ENCODE measurements at regions not wholly inside any gene's neighbourhood (a gene's known extent, or its start where the extent isn't known, plus 50 kb on each side); places are given as distances from the start of the nearest gene placed in this dataset.
"Not testable (repeated sequence)": the region's sequence is repeated elsewhere in the genome, so short reads cannot be mapped to it uniquely, and the experiment has no call there.

DNA sequence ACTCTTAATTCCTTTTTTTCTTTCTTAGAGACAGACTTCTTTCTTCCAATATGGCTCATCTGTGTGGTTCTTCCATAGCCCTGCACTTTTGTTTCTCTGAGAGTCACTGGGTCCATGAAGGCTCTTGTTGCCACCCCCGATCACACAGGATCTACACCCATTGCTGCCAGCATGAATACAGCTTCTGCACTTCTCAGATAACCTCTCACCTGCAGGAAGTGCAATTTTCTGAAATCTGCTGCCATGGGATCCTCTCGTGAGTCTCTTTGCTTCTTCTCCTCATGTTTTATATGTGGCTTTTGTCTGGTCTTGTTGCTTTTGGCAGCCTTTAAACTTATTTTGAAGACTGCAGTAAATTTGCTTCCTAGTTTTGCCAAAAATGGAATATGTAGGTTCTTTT, 171.2 kb downstream of the TMEM167A start:
- no peak for FAIRE-seq
- no peak for DNase-seq (ENCODE audit: insufficient read length, low spot score)

DNA sequence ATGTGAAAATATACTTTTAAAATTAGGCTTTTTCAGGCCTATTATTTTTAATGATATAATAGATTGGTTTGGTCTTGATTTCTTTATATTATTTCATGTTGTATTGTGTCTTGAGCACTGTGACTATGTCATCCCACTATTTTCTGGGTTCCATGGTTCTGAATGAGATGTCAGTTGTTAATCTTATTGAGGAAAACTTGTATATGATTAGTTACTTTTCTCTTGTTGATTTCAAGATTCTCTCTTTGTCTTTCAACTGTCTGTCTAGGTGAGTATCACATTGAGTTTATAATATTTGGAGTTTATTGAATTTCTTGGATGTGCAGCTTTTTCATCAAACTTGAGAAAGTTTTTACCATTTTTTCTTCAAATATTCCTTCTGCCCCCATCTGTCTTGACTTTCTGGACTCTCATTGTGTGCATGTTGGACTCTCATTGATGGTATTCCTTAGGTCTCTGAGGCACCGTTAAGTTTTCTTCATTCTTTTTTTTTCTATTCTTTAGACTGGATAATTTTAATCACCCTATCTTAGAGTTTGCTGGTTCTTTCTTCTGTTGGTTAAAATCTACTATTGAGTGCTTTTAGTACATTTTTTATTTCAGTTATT, 175.8 kb downstream of the TMEM167A start:
- no peak for DNase-seq (ENCODE audit: insufficient read length, low spot score)
- FAIRE-seq: no peak

DNA sequence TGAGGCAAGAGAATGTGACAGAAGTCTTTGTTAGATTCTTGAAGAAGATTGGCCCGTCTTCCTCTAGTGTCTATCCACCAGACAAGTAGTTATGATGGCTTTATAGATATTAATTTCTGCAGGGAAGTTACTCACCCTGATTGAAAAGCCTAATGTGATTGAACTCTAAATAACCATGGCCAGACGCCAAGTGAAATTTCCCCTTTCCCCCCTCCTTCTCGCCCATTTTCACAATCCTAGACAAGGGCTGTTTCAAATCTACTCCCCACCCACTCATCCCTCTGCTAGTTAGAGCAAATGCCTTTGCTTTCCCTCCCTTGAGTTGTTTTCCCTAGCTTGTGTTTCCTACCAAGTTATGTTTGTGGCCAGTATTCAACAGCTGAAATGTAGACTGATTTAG, 182.5 kb downstream of the TMEM167A start:
- no peak for DNase-seq (ENCODE audit: insufficient read length, low spot score)

DNA sequence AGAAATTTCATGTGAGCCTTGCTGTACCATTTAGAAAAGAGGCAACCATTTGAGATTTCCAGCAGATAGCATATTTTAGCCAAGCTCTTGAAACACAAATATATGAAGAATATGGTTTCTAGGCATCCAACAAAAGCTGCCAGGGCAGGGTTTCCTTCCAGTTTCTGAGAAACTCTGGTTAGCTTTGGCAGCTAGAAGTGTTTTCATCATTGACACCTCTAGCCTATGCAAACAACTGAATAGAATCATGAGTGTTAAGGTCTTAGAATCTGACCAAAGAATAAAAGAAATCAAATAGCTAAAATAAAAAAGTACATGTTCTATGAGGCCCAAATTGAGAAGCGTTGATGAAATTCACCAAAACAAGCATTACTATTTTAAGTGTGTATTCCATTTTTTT, 188.1 kb downstream of the TMEM167A start:
- DNase-seq (ENCODE audit: insufficient read length, low spot score): no peak
- no peak for FAIRE-seq

More for the DNA sequence above, 182.5 kb downstream of the TMEM167A start:
- no peak for FAIRE-seq

DNA sequence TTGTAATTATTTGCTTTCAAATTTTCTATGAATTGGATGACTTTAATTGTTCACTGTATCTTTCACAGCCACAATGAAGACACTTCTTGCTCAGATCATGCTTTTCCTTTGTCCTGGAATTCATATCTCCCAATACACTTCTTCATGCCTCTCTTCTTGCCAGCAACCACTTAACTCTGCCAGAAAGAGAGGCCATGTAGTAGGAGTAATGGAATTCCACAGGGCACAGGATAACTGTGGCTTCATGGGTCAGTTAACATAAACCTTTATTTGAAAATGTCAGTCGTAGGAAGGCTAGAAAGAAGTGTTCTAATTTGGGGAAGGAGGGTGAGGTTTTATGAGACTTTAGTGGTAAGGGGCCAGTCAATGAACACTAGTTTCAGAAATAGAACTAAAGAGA, 190.3 kb downstream of the TMEM167A start:
- FAIRE-seq: no peak
- no peak for DNase-seq (ENCODE audit: insufficient read length, low spot score)

DNA sequence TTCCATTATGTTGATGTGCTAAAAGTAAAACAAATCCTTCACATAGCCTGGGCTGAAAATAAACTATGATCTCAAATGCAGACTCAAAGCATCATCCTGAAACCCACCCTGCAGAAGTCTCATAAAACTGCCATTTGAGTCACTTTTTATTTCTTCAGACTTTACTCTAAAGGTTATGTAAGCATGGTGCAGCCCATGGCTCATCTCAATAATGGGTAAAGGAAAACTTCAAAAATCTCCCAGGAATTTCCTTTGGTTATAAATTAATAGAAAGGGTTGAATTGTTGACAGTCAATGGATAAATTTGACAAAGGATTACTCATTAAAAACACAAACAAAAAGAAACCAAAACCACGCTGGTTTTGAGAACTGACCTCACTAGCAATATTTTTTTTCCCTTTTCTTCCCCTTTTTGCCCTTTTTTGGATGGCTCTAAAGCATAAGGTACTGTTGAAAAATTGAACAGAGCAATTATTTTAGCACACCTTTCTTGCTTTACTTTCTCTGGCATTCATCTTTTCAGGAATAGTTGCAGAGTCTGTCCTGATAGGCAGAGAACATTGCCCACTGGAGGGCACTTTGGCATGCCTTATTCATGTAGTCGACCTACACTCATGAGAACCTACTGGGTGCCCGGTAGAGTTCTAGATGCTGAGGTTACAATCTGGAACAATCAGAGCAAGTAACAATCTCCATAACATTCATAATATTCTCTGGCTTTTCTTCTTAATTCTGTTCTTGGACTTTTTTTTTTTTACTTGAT, 191.4 kb downstream of the TMEM167A start:
- FAIRE-seq (no peak), DNase-seq (ENCODE audit: insufficient read length, low spot score) (no peak)

DNA sequence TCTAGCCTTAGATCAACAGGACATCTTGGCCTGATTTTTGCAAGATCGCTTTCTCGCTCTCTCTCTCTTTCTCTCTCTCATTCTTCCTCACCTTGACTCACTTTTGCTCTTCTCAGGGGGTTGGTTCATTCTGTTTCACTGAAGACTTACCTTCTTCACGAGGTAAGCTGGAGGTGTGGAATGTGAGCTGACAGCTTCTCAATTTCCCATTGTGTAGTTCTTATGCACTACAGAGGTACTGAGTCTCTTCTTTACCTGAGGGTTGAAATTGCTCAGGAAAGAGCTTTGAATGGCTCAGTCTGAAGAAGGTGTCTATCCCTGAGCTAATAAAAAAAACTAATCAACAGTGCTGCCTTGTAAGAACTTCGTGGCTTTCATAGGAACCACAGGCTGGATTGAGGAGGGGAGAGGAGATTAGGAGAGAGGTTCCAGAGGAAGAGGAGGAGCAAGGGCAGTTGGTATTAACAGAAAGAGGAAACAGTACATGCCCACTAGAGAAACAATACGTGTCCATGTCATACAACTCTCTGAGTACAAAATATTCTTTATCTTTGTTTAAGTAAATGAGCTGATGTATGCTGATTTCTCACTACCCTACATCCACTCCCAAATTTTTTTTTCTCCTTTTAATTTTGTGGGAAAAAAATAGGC, 192.2 kb downstream of the TMEM167A start:
- no peak for FAIRE-seq
- DNase-seq (ENCODE audit: insufficient read length, low spot score): no peak

DNA sequence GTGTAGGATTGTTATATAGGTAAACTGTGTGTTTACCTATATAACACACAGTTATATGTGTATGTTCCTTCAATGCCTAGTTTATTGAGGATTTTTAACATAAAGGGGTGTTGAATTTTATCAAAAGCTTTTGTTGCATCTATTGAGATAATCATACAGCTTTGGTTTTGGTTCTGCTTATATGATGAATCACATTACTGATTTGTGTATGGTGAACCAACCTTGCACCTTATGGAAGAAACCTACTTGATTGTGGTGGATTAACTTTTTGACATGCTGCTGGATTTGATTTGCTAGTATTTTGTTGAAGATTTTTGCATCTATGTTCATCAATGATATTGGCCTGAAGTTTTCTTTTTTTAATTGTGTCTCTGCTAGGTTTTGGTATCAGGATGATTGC, 194.9 kb downstream of the TMEM167A start:
- DNase-seq (ENCODE audit: insufficient read length, low spot score) (no peak), FAIRE-seq (no peak)

DNA sequence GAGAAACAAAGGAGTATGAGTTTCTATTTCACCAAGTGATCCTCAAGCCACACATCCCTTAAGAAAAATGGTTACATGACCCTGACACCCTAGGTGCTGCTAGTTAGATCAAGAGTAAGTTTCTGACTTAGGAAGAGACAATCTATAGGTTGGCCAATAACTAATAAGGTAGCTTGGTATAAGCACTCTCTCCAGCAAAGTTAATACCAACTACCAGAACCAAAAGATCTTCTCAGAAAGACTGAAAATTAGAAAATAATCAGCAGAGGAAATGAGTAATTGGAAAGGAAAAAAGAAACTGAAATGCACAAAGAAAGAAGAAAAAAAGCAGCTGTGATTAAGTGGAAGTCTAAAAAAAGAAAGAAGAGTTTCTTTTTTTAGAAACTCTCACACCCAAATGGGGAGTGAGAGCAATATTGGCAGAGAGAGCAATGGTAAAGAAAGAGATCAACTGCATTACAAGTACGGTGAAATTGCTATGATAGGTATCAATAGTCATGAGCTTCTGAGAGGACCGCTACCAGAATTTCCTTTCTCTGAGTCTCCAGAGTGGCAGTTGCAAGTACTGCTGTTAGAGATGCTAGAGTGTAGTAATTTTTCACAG, 195.5 kb downstream of the TMEM167A start:
- DNase-seq (ENCODE audit: insufficient read length, low spot score): no peak
- FAIRE-seq: no peak

DNA sequence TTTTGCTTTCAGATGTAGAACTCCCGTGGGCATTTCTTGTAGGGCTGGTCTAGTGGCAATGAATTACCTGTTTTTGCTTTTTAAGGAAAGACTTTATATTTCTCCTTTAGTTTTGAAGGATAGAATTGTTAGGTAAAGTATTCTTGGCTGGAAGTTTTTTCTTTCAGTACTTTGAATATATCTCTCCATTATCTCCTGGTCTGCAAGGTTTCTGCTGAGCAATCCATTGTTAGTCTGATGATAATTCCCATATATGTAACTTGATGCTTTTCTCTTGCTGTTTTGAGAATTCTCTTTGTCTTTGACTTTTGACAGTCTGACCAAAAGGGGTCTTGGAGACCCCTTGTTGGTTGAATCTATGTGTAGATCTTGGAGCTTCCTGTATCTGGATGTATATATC, 198.1 kb downstream of the TMEM167A start:
- DNase-seq (ENCODE audit: insufficient read length, low spot score): no peak
- no peak for FAIRE-seq

DNA sequence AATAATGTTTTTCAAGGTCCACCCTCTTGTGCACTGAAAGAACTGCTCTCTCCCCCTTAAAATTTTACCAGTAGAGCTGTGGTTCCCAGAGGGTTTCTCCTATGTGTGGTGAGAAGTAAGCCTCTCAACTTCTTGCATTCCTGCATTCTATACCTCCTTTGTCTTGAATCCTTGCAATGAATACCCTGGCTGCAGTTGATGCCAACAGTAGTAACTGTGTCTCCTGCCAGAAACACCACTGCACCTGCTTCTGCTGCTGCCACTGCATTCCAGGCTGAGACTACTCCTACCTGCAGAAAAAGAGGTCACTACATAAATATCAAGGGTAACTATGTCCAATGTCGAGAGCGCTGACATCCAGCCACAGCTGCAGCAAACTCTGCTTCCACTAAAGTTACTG, 203.7 kb downstream of the TMEM167A start:
- DNase-seq (ENCODE audit: insufficient read length, low spot score) (no peak), FAIRE-seq (no peak)

DNA sequence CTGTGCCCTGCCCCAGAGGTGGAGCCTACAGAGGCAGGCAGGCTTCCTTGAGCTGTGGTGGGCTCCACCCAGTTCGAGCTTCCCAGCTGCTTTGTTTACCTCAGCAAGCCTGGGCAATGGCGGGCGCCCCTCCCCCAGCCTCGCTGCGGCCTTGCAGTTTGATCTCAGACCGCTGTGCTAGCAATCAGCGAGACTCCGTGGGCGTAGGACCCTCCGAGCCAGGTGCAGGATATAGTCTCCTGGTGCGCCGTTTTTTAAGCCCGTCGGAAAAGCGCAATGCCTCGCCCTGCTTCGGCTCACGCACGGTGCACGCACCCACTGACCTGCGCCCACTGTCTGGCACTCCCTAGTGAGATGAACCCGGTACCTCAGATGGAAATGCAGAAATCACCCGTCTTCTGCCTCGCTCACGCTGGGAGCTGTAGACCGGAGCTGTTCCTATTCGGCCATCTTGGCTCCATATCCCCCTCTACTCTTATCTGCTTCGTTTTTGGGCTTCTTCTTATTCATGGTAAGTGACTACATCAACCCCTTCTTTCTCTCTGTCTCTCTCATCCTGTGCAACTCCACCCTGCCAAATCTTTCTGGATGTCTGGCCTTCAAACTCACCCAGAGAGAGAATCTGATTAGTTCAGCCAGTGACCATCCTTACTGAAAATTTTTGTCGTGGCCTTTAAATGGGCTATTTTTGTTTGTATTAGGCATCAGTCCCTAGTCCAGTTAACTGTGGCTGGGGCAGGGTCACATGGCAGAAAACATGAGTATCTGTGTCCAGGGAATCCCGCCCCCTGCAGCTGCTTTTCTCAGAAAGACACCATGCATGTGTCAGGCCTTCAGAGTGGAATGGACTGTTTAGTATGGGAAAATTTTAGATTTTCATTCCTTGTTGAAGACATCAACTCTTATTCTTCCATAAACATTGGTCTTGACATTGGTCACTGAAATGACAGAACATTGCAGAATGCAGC, 204.6 kb downstream of the TMEM167A start:
- FAIRE-seq; DNase-seq (ENCODE audit: insufficient read length, low spot score): not testable (repeated sequence)

DNA sequence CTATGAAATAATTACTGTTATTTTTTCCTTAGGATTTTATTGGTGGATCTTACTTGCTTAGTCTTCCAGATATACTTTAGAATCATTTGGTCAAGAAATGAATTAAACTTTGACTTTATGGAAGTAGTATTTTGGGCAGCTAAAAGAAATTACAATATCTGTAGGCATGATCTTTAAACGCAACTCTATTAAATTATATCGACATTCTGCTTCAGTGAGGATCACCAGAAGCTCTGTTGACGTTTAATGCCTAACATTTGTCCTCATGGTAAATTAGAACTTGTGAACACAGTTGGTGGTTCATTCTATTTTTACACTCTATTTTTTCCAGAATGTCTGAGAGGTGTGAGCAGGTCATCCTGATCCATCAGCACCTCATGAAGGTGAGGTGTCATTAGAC, 211.6 kb downstream of the TMEM167A start:
- DNase-seq (ENCODE audit: insufficient read length, low spot score) (no peak), FAIRE-seq (no peak)

DNA sequence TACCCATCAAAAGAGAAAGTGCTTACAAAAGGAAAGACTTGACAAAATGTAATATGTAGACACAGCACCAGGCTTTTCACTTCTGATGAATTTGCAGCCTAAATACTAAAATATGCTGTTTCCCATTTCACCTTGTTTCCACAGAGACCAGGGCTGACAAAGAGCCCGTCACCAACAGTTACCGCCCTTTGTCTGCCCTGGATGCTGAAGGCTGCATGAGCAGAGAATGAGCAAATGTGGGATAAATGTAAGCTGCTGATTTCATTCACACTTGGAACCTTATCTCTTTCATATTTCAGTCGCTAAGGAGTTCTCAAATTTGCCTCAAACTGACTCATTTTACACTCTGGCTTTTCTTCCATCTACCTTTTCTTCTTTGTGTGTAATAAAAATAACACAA, 213.9 kb downstream of the TMEM167A start:
- DNase-seq (ENCODE audit: insufficient read length, low spot score) (no peak), FAIRE-seq (no peak)

DNA sequence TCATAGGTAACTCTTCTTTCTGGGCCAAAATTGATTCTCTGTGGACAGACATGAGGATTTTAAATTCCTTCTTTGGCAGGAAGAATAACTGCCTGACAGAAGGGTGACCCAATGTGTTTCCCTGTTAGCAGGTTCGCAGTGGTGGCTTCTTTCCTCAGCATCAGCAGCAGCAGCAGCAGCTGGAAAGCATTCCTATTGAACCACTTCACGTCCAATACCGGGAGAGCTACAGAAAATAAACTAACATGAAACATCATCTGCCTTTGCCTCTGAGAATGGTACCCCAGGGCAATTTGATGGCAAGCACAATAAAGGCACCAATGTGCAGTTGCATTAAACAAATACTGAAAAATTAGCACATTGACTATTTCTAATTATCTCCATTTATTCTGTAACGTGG, 214.5 kb downstream of the TMEM167A start:
- FAIRE-seq: no peak

DNA sequence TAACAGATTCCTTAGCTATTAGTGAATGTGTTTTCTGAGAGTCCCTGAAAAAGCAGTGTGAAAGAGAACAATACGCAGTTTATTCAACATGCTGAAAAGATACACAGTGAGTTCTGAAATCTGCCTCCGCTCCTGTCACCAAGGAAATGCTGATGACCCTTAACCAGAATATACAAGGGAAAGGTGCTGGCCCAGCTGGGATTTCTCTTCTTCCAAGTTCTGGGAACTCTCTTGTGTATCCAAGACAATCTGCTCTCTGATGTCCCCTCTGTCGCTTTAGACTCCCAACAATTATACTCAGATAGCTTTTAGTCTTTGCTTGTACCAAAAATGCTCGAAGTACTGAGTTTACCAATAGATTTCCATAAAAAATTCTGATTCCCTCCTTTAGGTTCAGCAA, 214.9 kb downstream of the TMEM167A start:
- FAIRE-seq (no peak), DNase-seq (ENCODE audit: insufficient read length, low spot score) (no peak)

More for the DNA sequence above, 214.5 kb downstream of the TMEM167A start:
- DNase-seq (ENCODE audit: insufficient read length, low spot score): no peak

DNA sequence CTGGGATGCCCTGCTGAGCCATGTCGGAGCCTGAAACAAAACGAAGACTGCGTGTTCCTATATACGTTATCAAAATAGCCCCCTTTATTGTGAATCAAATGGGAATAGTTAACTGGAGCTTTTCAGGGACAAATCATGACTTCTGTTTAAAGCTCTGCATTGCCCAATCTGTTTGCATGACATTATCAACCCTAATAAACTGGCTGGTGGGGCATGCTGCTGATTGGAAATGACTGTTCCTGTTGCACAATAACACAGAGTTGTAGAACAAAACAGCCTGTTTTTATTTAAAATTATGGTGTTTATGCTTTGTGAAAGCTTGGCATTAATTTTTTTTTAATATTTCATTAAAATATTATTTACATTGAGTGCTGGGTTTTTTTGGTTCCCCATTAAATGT, 215.5 kb downstream of the TMEM167A start:
- DNase-seq (ENCODE audit: insufficient read length, low spot score) (no peak), FAIRE-seq (no peak)

DNA sequence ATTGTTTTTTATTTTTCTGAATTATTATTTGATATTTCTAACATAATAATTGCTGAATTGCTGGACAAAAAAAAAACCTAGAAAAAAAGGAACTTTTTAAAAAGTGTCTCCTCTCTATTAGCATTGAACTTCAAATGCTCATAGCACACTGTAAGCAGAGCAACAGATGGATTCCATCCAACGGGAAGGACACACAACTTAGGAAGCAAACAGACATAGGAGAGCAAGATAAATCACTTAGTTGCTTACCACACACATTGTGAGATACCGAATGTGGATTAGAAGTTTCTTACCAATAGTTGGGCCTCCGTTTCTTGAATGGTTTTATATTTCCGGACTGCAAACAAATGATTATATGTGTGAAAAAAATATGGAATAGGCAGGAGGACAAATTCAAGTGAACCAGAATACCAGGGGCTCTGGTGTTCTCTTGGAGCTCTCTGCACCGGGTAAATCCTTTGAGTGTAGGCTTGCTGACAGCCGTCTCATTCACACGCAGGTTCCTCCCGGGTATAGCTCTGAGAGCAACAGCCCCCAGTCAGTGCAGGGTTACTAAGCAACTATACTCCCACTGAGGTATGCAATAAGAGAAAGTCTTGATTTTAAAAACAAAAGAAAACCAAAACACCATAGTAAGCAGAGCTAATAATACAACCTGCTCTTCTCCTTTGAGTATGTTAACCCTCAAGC, 217.6 kb downstream of the TMEM167A start:
- DNase-seq (ENCODE audit: insufficient read length, low spot score) (no peak), FAIRE-seq (no peak)

DNA sequence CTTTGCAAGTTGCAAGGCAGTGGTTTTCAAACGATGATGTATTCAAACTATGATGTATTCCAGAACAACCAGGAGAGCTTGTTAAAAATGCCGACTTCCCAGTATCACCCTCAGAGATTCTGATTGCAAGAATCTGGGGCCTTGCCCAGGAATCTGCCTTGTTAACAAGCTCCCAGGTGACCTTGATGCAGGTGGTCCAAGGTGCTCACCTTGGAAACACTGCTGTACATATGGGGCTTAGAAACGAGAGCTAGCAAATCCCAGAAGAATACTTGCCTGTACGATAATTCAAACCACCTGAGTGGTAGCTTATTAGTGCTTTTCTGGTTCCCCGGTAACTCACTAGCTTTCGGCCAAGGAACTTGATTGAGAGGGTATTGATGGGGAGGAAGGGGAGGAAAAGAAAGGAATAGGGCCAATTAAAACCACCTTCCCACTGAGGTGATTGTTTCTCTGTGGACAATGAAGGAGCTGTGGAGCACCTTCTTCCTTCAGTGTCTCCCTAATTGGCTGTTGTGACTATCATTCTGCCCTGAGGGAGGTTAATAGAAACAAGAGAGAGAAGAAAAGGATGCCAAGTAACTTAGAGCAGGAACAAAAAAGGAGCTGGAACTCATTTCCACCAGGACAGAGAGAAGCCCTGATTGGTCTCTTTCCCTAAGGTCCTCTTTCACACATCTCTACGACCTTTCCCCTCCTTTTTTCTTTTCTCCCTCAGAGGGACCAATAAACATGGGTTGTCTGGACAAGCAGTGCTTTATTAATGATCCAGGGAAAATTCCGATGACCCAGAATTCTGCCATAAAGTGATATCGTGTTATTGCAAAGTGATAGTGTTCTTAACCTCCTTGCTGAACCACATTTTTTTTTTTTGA, 218.8 kb downstream of the TMEM167A start:
- FAIRE-seq (no peak), DNase-seq (ENCODE audit: insufficient read length, low spot score) (no peak)

Measured in HTR-8/SVneo (cell line).